Glutamatergic neuron (in vitro differentiated cells): ENCODE measurements at regions not wholly inside any gene's neighbourhood (a gene's known extent, or its start where the extent isn't known, plus 50 kb on each side); places are given as distances from the start of the nearest gene placed in this dataset.

Experiments
- DNase-seq: peaks from one replicate; pipeline ENCODE4 v3.0.0; 2022
- H3K27ac Mint-ChIP-seq: one replicate; pipeline ENCODE4 v1.8.0; 2020; ENCODE audit warnings: mild to moderate bottlenecking, mixed read lengths, inconsistent platforms; ENCODE audit not compliant: unreplicated experiment
- H3K27me3 Mint-ChIP-seq: one replicate; pipeline ENCODE4 v1.8.0; 2020; ENCODE audit warnings: mild to moderate bottlenecking, moderate library complexity, mixed read lengths, inconsistent platforms; ENCODE audit not compliant: unreplicated experiment
- H3K36me3 Mint-ChIP-seq: one replicate; pipeline ENCODE4 v1.8.0; 2020; ENCODE audit warnings: mild to moderate bottlenecking, mixed read lengths, inconsistent platforms; ENCODE audit not compliant: unreplicated experiment
- H3K4me1 Mint-ChIP-seq: one replicate; pipeline ENCODE4 v1.8.0; 2020; ENCODE audit warnings: mild to moderate bottlenecking, low read depth, mixed read lengths, inconsistent platforms; ENCODE audit not compliant: unreplicated experiment
- H3K4me3 Mint-ChIP-seq: one replicate; pipeline ENCODE4 v1.8.0; 2020; ENCODE audit warnings: mild to moderate bottlenecking, mixed read lengths, inconsistent platforms; ENCODE audit not compliant: unreplicated experiment
- H3K9me3 Mint-ChIP-seq: one replicate; pipeline ENCODE4 v1.8.0; 2020; ENCODE audit warnings: mild to moderate bottlenecking, moderate library complexity, mixed read lengths, inconsistent platforms; ENCODE audit not compliant: unreplicated experiment
- CTCF ChIP-seq: fragments of 200-600 bp; sonication (generic); IDR thresholded peaks from one replicate; pipeline ENCODE4 v1.5.0; 2021; ENCODE audit not compliant: partially characterized antibody, unreplicated experiment

- Mint-ChIP-seq H3K27ac (no peak overlapping the region), H3K4me1 (peaks cover 21% of the 10 kb centered on the region), H3K4me3 (no peak overlapping the region), H3K9me3 (peaks cover 6% of the 10 kb centered on the region), H3K36me3 (no peaks in the 10 kb centered on the region), H3K27me3 (peaks cover 2% of the 10 kb centered on the region)
- TF ChIP-seq CTCF, result no peak
- DNase-seq, result no peak
Measured at GRCh38 chr2:43080571-43081021, 145.8 kb downstream of the ZFP36L2 start.

- peaks cover 7% of the 10 kb centered on the region for H3K9me3 Mint-ChIP-seq
- DNase-seq, result no peak
- no peak for TF ChIP-seq CTCF
- H3K4me3 Mint-ChIP-seq, result no peak overlapping the region
- peaks cover 14% of the 10 kb centered on the region for H3K4me1 Mint-ChIP-seq
- H3K27ac Mint-ChIP-seq, result no peak overlapping the region
- no peaks in the 10 kb centered on the region for H3K36me3 Mint-ChIP-seq
- peaks cover 2% of the 10 kb centered on the region for H3K27me3 Mint-ChIP-seq
Measured at GRCh38 chr2:43078781-43079755, 147.3 kb downstream of the ZFP36L2 start.

DNA sequence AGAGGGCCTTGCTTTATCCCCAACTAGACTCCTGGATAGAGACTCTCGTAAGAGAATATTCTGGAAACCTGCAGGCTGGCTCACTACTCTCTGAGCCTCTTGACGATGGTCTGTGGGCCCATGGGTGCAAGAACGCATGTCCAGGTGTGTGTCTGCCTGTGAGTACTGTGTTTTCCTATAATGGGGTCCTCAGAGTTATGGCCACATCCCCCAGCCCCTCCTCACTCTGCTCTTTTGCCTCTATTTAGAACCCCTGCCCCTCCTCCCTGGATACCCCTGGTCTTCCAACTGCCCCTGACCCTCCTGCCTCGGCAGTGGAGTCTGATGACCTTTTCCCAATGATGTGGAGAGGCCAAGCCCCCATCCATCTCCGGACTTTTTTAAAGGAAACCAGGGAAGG is 148.1 kb downstream of the ZFP36L2 start:
- Mint-ChIP-seq H3K27ac (no peak overlapping the region), H3K4me1 (peaks cover 6% of the 10 kb centered on the region), H3K36me3 (no peaks in the 10 kb centered on the region), H3K9me3 (peaks cover 10% of the 10 kb centered on the region), H3K27me3 (peaks cover 2% of the 10 kb centered on the region), H3K4me3 (no peak overlapping the region)
- no peak for DNase-seq
- TF ChIP-seq CTCF, result no peak

GRCh38 chr2:43077876-43078275 is 148.5 kb downstream of the ZFP36L2 start:
- no peak for DNase-seq
- Mint-ChIP-seq H3K27me3 (peaks cover under 1% of the 10 kb centered on the region), H3K27ac (no peak overlapping the region), H3K9me3 (peaks cover 6% of the 10 kb centered on the region), H3K36me3 (no peaks in the 10 kb centered on the region), H3K4me3 (no peak overlapping the region), H3K4me1 (peaks cover 2% of the 10 kb centered on the region)
- TF ChIP-seq CTCF, result no peak

DNA sequence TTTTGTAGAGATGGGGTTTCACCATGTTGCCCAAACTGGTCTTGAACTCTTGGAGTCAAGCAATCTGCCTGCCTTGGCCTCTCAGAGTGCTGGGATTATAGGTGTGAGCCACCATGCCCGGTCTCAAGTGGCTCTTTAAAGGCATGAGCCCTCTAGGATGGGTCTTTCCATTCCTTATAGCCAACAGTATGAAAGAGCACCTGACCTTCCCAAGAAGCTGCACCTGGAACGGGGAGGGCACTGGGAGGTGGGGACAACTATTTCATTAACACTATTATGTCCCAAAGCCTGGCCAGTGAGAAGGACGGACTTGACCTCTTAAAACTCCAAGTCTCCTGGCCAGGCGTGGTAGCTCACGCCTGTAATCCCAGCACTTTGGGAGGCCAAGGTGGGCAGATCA is 149.7 kb downstream of the ZFP36L2 start:
- no peak overlapping the region for H3K4me3 Mint-ChIP-seq
- no peak for DNase-seq
- H3K27ac Mint-ChIP-seq, result no peak overlapping the region
- H3K27me3 Mint-ChIP-seq, result no peaks in the 10 kb centered on the region
- no peak for TF ChIP-seq CTCF
- no peaks in the 10 kb centered on the region for H3K36me3 Mint-ChIP-seq
- peaks cover 5% of the 10 kb centered on the region for H3K9me3 Mint-ChIP-seq
- no peaks in the 10 kb centered on the region for H3K4me1 Mint-ChIP-seq
